HG02798 (cell line): ENCODE measurements at regions not wholly inside any gene's neighbourhood (a gene's known extent, or its start where the extent isn't known, plus 50 kb on each side); places are given as distances from the start of the nearest gene placed in this dataset.
"Not testable (repeated sequence)": the region's sequence is repeated elsewhere in the genome, so short reads cannot be mapped to it uniquely, and the experiment has no call there.

Source experiments
- ATAC-seq: cut with Tn5 transposase; IDR thresholded peaks from one replicate; pipeline ENCODE4 v1.9.1; 2021; ENCODE audit warnings: mild to moderate bottlenecking; ENCODE audit not compliant: unreplicated experiment, poor library complexity

- no peak for ATAC-seq
These were observed 117.2 kb downstream of the IPO8 start for GRCh38 chr12:30578426-30578825.

GRCh38 chr12:30573145-30573544 lies 122.5 kb downstream of the IPO8 start:
- no peak for ATAC-seq

- no peak for ATAC-seq
These were observed 125.3 kb downstream of the IPO8 start for GRCh38 chr12:30570211-30570890.

- no peak for ATAC-seq
These were observed 126.2 kb downstream of the IPO8 start for GRCh38 chr12:30569426-30569825.

- no peak for ATAC-seq
These were observed 127.2 kb downstream of the IPO8 start for GRCh38 chr12:30568453-30568852.

- ATAC-seq: no peak
These were observed 128.6 kb downstream of the IPO8 start for GRCh38 chr12:30567082-30567481.

GRCh38 chr12:30564394-30564793 lies 131.3 kb downstream of the IPO8 start:
- no peak for ATAC-seq

- no peak for ATAC-seq
These were observed 147.5 kb downstream of the IPO8 start for GRCh38 chr12:30548203-30548602.

- no peak for ATAC-seq
These were observed 149.5 kb downstream of the IPO8 start for GRCh38 chr12:30546121-30546520.

GRCh38 chr12:30544704-30545103 lies 151.0 kb downstream of the IPO8 start:
- ATAC-seq: not testable (repeated sequence)

- no peak for ATAC-seq
These were observed 158.4 kb downstream of the IPO8 start for GRCh38 chr12:30537228-30537627.

GRCh38 chr12:30533558-30534265 lies 162.0 kb downstream of the IPO8 start:
- no peak for ATAC-seq

- no peak for ATAC-seq
These were observed 163.7 kb downstream of the IPO8 start for GRCh38 chr12:30531731-30532678.

- ATAC-seq: no peak
These were observed 166.0 kb downstream of the IPO8 start for GRCh38 chr12:30529489-30530269.

- ATAC-seq: no peak
These were observed 170.5 kb downstream of the IPO8 start for GRCh38 chr12:30525171-30525570.

GRCh38 chr12:30520285-30520684 lies 175.4 kb downstream of the IPO8 start:
- not testable (repeated sequence) for ATAC-seq

GRCh38 chr12:30519535-30519934 lies 176.1 kb downstream of the IPO8 start:
- no peak for ATAC-seq

GRCh38 chr12:30517320-30517719 lies 178.3 kb downstream of the IPO8 start:
- no peak for ATAC-seq

GRCh38 chr12:30515351-30515750 lies 180.3 kb downstream of the IPO8 start:
- ATAC-seq: no peak

- ATAC-seq: no peak
These were observed 181.0 kb downstream of the IPO8 start for GRCh38 chr12:30514666-30515065.
